Sigmoid colon (tissue), 6 donors: ENCODE measurements at regions not wholly inside any gene's neighbourhood (a gene's known extent, or its start where the extent isn't known, plus 50 kb on each side); places are given as distances from the start of the nearest gene placed in this dataset.

Source experiments
- DNase-seq: peaks from one replicate; pipeline ENCODE4 v3.0.0-alpha.2; 2019
- H3K27ac ChIP-seq, 4 donors: fragments of 200-600 bp; sonication (generic); one replicate each; pipeline ENCODE4 v1.5.1; 2016 to 2019; ENCODE audit warnings: mild to moderate bottlenecking in 1 of 4
- H3K27me3 ChIP-seq, 3 donors: fragments of 200-600 bp; sonication (generic); one replicate each; pipeline ENCODE4 v1.5.1; 2019; ENCODE audit warnings: mild to moderate bottlenecking in 1 of 3
- H3K36me3 ChIP-seq, 4 donors: fragments of 200-600 bp; sonication (generic); one replicate each; pipeline ENCODE4 v1.5.1; 2016 to 2019
- H3K4me1 ChIP-seq, 4 donors: fragments of 200-600 bp; sonication (generic); one replicate each; pipeline ENCODE4 v1.5.1; 2017 to 2019
- H3K4me3 ChIP-seq, 4 donors: fragments of 200-600 bp; sonication (generic); one replicate each; pipeline ENCODE4 v1.5.1; 2017 to 2019; ENCODE audit warnings: mild to moderate bottlenecking in 2 of 4, moderate library complexity in 1 of 4
- H3K9me3 ChIP-seq, 4 donors: fragments of 200-600 bp in 3 of 4; sonication (generic) in 3 of 4; one replicate each; pipeline versions ENCODE4 v1.5.1 to v1.6.1; 2013 to 2019
- CTCF ChIP-seq, 4 experiments: fragments of 450-650 bp in 3 of 4; fragments of 200-600 bp in 1 of 4; IDR thresholded peaks; one replicate each; pipeline ENCODE4 v1.5.1; 2016 to 2019; ENCODE audit warnings: antibody characterized with exemption in 4 of 4, mild to moderate bottlenecking in 3 of 4, moderate library complexity in 2 of 4
- EP300 ChIP-seq, 4 donors: sonication (generic); formaldehyde crosslinking; IDR thresholded peaks; one replicate each; pipeline ENCODE4 v1.6.1; 2017; ENCODE audit warnings: antibody characterized with exemption in 4 of 4
- POLR2A ChIP-seq, 2 donors: fragments of 450-650 bp; IDR thresholded peaks; one replicate each; pipeline ENCODE4 v1.6.1; 2016; ENCODE audit warnings: antibody characterized with exemption in 2 of 2, mild to moderate bottlenecking in 2 of 2, moderate library complexity in 2 of 2
- POLR2AphosphoS5 ChIP-seq, 4 donors: sonication (generic); formaldehyde crosslinking; IDR thresholded peaks; one replicate each; pipeline ENCODE4 v1.6.1; 2017; ENCODE audit warnings: antibody characterized with exemption in 4 of 4
- WGBS, 2 donors: extraction: QIAGEN DNeasy Blood & Tissue Kit; methylation state at CpG; one replicate each; pipeline ENCODE4 v1.1.7; 2013; 5-methylcytosine and 5-hydroxymethylcytosine counted together
- intact Hi-C: fragments of 100-400 bp; cut with DNase I; formaldehyde crosslinking; loops from one replicate; pipeline ENCODE4 v1.15.1; 2023
- donor health status: healthy with polysubstance abuse.
- donor health status: healthy.

GRCh38 chr6:154914288-154914687 lies 80.8 kb upstream of the TIAM2 start:
- no peaks in the 10 kb centered on the region for H3K4me1 ChIP-seq
- no peaks in the 10 kb centered on the region for H3K27me3 ChIP-seq
- H3K9me3 ChIP-seq: no peaks in the 10 kb centered on the region
- WGBS, 2 donors: 92 to 94% methylated on average over 4 of the region's 4 CpGs
- H3K27ac ChIP-seq: no peak overlapping the region
- H3K4me3 ChIP-seq: no peak overlapping the region
- no peak for DNase-seq
- no peak for TF ChIP-seq CTCF (IDR thresholded peaks at IDR 0.05)
- TF ChIP-seq EP300 (IDR thresholded peaks at IDR 0.05): no peak
- TF ChIP-seq POLR2AphosphoS5 (IDR thresholded peaks at IDR 0.05): no peak
- no peak for TF ChIP-seq POLR2A (IDR thresholded peaks at IDR 0.05)
- peaks cover 0 to 6% (median 0%) of the 10 kb centered on the region in 4 donors for H3K36me3 ChIP-seq
- intact Hi-C loops: no loop called here

GRCh38 chr6:154916857-154917256 lies 78.3 kb upstream of the TIAM2 start:
- Histone ChIP-seq H3K27me3 (no peaks in the 10 kb centered on the region), H3K36me3 (no peaks in the 10 kb centered on the region), H3K4me1 (no peaks in the 10 kb centered on the region), H3K4me3 (no peak overlapping the region), H3K27ac (no peak overlapping the region), H3K9me3 (no peaks in the 10 kb centered on the region)
- DNase-seq: no peak
- TF ChIP-seq POLR2AphosphoS5 (IDR thresholded peaks at IDR 0.05): no peak
- TF ChIP-seq EP300 (IDR thresholded peaks at IDR 0.05): no peak
- TF ChIP-seq POLR2A (IDR thresholded peaks at IDR 0.05): no peak
- TF ChIP-seq CTCF (IDR thresholded peaks at IDR 0.05): no peak
- WGBS, 2 donors: 89 to 90% methylated on average over 5 of the region's 5 CpGs
- intact Hi-C loops: no loop called here

GRCh38 chr6:154917941-154918340 lies 77.2 kb upstream of the TIAM2 start:
- no peaks in the 10 kb centered on the region for H3K9me3 ChIP-seq
- intact Hi-C loops: no loop called here
- 72 to 91% methylated on average over 7 of the region's 7 CpGs for WGBS, 2 donors
- H3K36me3 ChIP-seq: no peaks in the 10 kb centered on the region
- H3K4me3 ChIP-seq: no peak overlapping the region
- no peak overlapping the region for H3K27ac ChIP-seq
- TF ChIP-seq POLR2AphosphoS5 (IDR thresholded peaks at IDR 0.05) (no peak), CTCF (IDR thresholded peaks at IDR 0.05) (no peak), POLR2A (IDR thresholded peaks at IDR 0.05) (no peak), EP300 (IDR thresholded peaks at IDR 0.05) (no peak)
- H3K4me1 ChIP-seq: no peaks in the 10 kb centered on the region
- peak; percentile 18 for DNase-seq
- no peaks in the 10 kb centered on the region for H3K27me3 ChIP-seq

- H3K4me3 ChIP-seq: no peak overlapping the region
- H3K36me3 ChIP-seq: no peaks in the 10 kb centered on the region
- WGBS, 2 donors: 95% methylated on average over 5 of the region's 5 CpGs
- no peak for TF ChIP-seq POLR2A (IDR thresholded peaks at IDR 0.05)
- TF ChIP-seq POLR2AphosphoS5 (IDR thresholded peaks at IDR 0.05): no peak
- no peak for TF ChIP-seq EP300 (IDR thresholded peaks at IDR 0.05)
- no peak for TF ChIP-seq CTCF (IDR thresholded peaks at IDR 0.05)
- intact Hi-C loops: no loop called here
- no peak overlapping the region for H3K27ac ChIP-seq
- no peaks in the 10 kb centered on the region for H3K4me1 ChIP-seq
- no peaks in the 10 kb centered on the region for H3K27me3 ChIP-seq
- peak; percentile 39 for DNase-seq
- no peaks in the 10 kb centered on the region for H3K9me3 ChIP-seq
Observed at GRCh38 chr6:154919806-154920205, 75.3 kb upstream of the TIAM2 start.

- no peaks in the 10 kb centered on the region for H3K9me3 ChIP-seq
- no peak overlapping the region for H3K4me3 ChIP-seq
- intact Hi-C loops: no loop called here
- WGBS, 2 donors: 87 to 88% methylated on average over 8 of the region's 8 CpGs
- H3K36me3 ChIP-seq: no peaks in the 10 kb centered on the region
- no peaks in the 10 kb centered on the region for H3K4me1 ChIP-seq
- H3K27ac ChIP-seq: no peak overlapping the region
- no peak for TF ChIP-seq CTCF (IDR thresholded peaks at IDR 0.05)
- TF ChIP-seq EP300 (IDR thresholded peaks at IDR 0.05): no peak
- no peak for TF ChIP-seq POLR2AphosphoS5 (IDR thresholded peaks at IDR 0.05)
- TF ChIP-seq POLR2A (IDR thresholded peaks at IDR 0.05): no peak
- no peaks in the 10 kb centered on the region for H3K27me3 ChIP-seq
- peak; percentile 46 for DNase-seq
Observed at GRCh38 chr6:154920495-154921200, 74.5 kb upstream of the TIAM2 start.
